K562 (cell line): ENCODE measurements at regions not wholly inside any gene's neighbourhood (a gene's known extent, or its start where the extent isn't known, plus 50 kb on each side); places are given as distances from the start of the nearest gene placed in this dataset.

Source experiments
- ATAC-seq: fragments of 200-7000 bp; cut with Tn5 transposase; 3 replicates; pipeline ENCODE4 v1.9.1; 2020; ENCODE audit warnings: moderate library complexity
- BruUV-seq: library from RNA; stranded (reverse); fragments of 400-500 nt; replicated peaks from 2 replicates; lab custom pipeline; 2021; lab: Mats Ljungman, UMichigan
- CTCF ChIA-PET: fragments of 300-600 bp; formaldehyde crosslinking; extraction: SDS; loops from one replicate; lab custom pipeline; 2021; ENCODE audit warnings: low intra/inter-chr PET ratio; lab: Yijun Ruan, JAX
- POLR2A ChIA-PET: fragments of 300-600, 350-650 bp; sonication (Branson Sonifier 250); formaldehyde crosslinking; extraction: SDS; loops from one replicate; lab custom pipeline; 2021; ENCODE audit warnings: antibody characterized with exemption, inconsistent platforms; lab: Yijun Ruan, JAX
- DNase-seq, 4 experiments: peaks; one replicate each; pipeline versions ENCODE4 v3.0.0 to v3.0.0-alpha.2; 2011 to 2018; ENCODE audit warnings: low spot score in 3 of 4, mixed read lengths in 3 of 4; ENCODE audit errors: extremely low read depth in 1 of 4
- FAIRE-seq: peaks from 2 replicates; lab custom pipeline; 2011; peaks lifted over from hg19 to GRCh38; lab: Jason Lieb, UNC
- H2AFZ ChIP-seq: 2 replicates; pipeline ENCODE4 v1.6.0; 2011; ENCODE audit warnings: low read depth, low read length, control low read depth, inconsistent platforms
- H3K27ac ChIP-seq: fragments of 200-600 bp; 3 replicates; pipeline ENCODE4 v1.8.0; 2011; ENCODE audit warnings: low read depth, mild to moderate bottlenecking, control low read depth, inconsistent platforms, low read length, moderate library complexity, mixed read lengths; ENCODE audit errors: extremely low read depth
- H3K27me3 ChIP-seq, 2 experiments: fragments of 300-600 bp in 1 of 2; 2 replicates in 1 of 2; 3 replicates in 1 of 2; pipeline versions ENCODE4 v1.6.0 to v1.8.0; 2011; ENCODE audit warnings: inconsistent platforms in 2 of 2, low read length in 2 of 2, mild to moderate bottlenecking in 1 of 2, mixed read lengths in 1 of 2, moderate library complexity in 1 of 2; ENCODE audit not compliant: control insufficient read depth in 2 of 2, insufficient read depth in 2 of 2
- H3K36me3 ChIP-seq: fragments of 300-600 bp; 3 replicates; pipeline ENCODE4 v1.8.0; 2011; ENCODE audit warnings: mild to moderate bottlenecking, low read length, inconsistent platforms; ENCODE audit not compliant: control insufficient read depth, insufficient read depth
- H3K4me1 ChIP-seq, 2 experiments: fragments of 200-600 bp in 1 of 2; replicated peaks in 1 of 2; 2 replicates in 1 of 2; 3 replicates in 1 of 2; pipeline versions ENCODE4 v1.5.1 to v1.8.0; 2011; ENCODE audit warnings: inconsistent platforms in 2 of 2, low read length in 2 of 2, mild to moderate bottlenecking in 1 of 2, mixed read lengths in 1 of 2, moderate library complexity in 1 of 2; ENCODE audit not compliant: control insufficient read depth in 2 of 2, insufficient read depth in 2 of 2
- H3K4me2 ChIP-seq: 2 replicates; pipeline ENCODE4 v1.6.1; 2011; ENCODE audit warnings: low read length, control low read depth, inconsistent platforms, mixed read lengths; ENCODE audit not compliant: insufficient read depth
- H3K4me3 ChIP-seq: fragments of 200-600 bp; sonication (generic), shearing (Covaris generic); 2 replicates; pipeline ENCODE4 v1.5.1; 2016; ENCODE audit warnings: control low read depth, inconsistent platforms
- H3K79me2 ChIP-seq: fragments of 200-600 bp; 3 replicates; pipeline ENCODE4 v1.8.0; 2011; ENCODE audit warnings: low read length, inconsistent platforms; ENCODE audit not compliant: control insufficient read depth, insufficient read depth
- H3K9ac ChIP-seq, 2 experiments: 2 replicates each; pipeline versions ENCODE4 v1.6.0 to v1.6.1; 2011; ENCODE audit warnings: low read depth in 2 of 2, low read length in 2 of 2, control low read depth in 1 of 2, inconsistent platforms in 1 of 2, mild to moderate bottlenecking in 1 of 2, mixed read lengths in 1 of 2; ENCODE audit not compliant: insufficient read depth in 1 of 2
- H3K9me1 ChIP-seq: one replicate; pipeline ENCODE4 v1.6.0; 2011; ENCODE audit warnings: inconsistent platforms, mild to moderate bottlenecking, low read length, moderate library complexity; ENCODE audit not compliant: control insufficient read depth, insufficient read depth
- H3K9me3 ChIP-seq: replicated peaks from 2 replicates; pipeline ENCODE4 v1.5.1; 2011; ENCODE audit warnings: low read depth, low read length, inconsistent platforms; ENCODE audit not compliant: control insufficient read depth, insufficient read depth
- H4K20me1 ChIP-seq: replicated peaks from 2 replicates; pipeline ENCODE4 v1.6.1; 2011; ENCODE audit warnings: low read length, inconsistent platforms, mixed read lengths; ENCODE audit not compliant: control insufficient read depth, insufficient read depth
- CXXC5 ChIP-seq: fragments of 250-450 bp; sonication (Bioruptor Pico); IDR thresholded peaks from 2 replicates; pipeline ENCODE4 v1.8.0; 2022; ENCODE audit warnings: inconsistent platforms, mild to moderate bottlenecking, moderate library complexity
- GATAD2B ChIP-seq: fragments of 450-650 bp; IDR thresholded peaks from 2 replicates; pipeline ENCODE4 v1.6.1; 2017; ENCODE audit warnings: mild to moderate bottlenecking, borderline replicate concordance
- HMGN3 ChIP-seq: IDR thresholded peaks from 2 replicates; pipeline ENCODE4 v1.6.1; 2011; ENCODE audit warnings: borderline replicate concordance, low read depth, mild to moderate bottlenecking, mixed read lengths, low read length; ENCODE audit not compliant: insufficient read length; ENCODE audit errors: extremely low read depth
- MAFG ChIP-seq: fragments of 450-650 bp; conservative IDR thresholded peaks from 2 replicates; pipeline ENCODE4 v1.6.1; 2016; ENCODE audit warnings: missing genetic modification characterization, missing compliant biosample characterization
- MLX ChIP-seq, 2 experiments: fragments of 450-650 bp in 1 of 2; sonication (generic) in 1 of 2; formaldehyde crosslinking; conservative IDR thresholded peaks; 2 replicates each; pipeline versions ENCODE4 v1.4.0 to v1.8.1; 2020 to 2022; ENCODE audit warnings: mild to moderate bottlenecking in 1 of 2, missing genetic modification reagents in 1 of 2
- PHB ChIP-seq: fragments of 250-450 bp; sonication (Bioruptor Pico); IDR thresholded peaks from 2 replicates; pipeline ENCODE4 v1.5.0; 2021
- ZNF316 ChIP-seq: fragments of 450-650 bp; IDR thresholded peaks from 2 replicates; pipeline ENCODE4 v1.6.1; 2016
- WGBS: fragments of 100-300 bp; shearing (Covaris generic); methylation state at CpG from one replicate; pipeline ENCODE4 v1.1.6; 2016; ENCODE audit warnings: low coverage, mixed read lengths; ENCODE audit not compliant: insufficient coverage; ENCODE audit errors: missing lambda C conversion rate; 5-methylcytosine and 5-hydroxymethylcytosine counted together
- in situ Hi-C: fragments of 300-500 bp; cut with MboI; formaldehyde crosslinking; loops from 4 replicates; pipeline ENCODE4 v1.15.0; 2018; ENCODE audit warnings: inconsistent platforms, mixed read lengths
- intact Hi-C: fragments of 100-400 bp; cut with micrococcal nuclease; formaldehyde crosslinking; loops from 2 replicates; pipeline ENCODE4 v1.14.2; 2022
- TF ChIP-seq, protein P1 (sequence below): fragments of 250-450 bp; sonication (Bioruptor Pico); IDR thresholded peaks from 2 replicates; pipeline ENCODE4 v1.8.0; 2022; ENCODE audit warnings: moderate library complexity, mild to moderate bottlenecking, inconsistent platforms
- TF ChIP-seq, protein P2 (sequence below): IDR thresholded peaks from 2 replicates; pipeline ENCODE4 v1.6.1; 2011; ENCODE audit warnings: borderline replicate concordance, low read depth, mild to moderate bottlenecking, moderate library complexity, low read length; ENCODE audit not compliant: insufficient read depth, poor library complexity, severe bottlenecking
- TF ChIP-seq, protein P3 (sequence below): sonication (generic); formaldehyde crosslinking; IDR thresholded peaks from 2 replicates; pipeline ENCODE4 v1.8.0; 2022; ENCODE audit warnings: mild to moderate bottlenecking, missing genetic modification reagents

- no peak overlapping the region for H3K4me3 ChIP-seq
- H2AFZ ChIP-seq: no peak overlapping the region
- TF ChIP-seq, protein P1, sequence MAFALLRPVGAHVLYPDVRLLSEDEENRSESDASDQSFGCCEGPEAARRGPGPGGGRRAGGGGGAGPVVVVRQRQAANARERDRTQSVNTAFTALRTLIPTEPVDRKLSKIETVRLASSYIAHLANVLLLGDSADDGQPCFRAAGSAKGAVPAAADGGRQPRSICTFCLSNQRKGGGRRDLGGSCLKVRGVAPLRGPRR (CRISPR knock-in tag): no peak
- no peak for TF ChIP-seq MLX (CRISPR knock-in tag; conservative IDR thresholded peaks at IDR 0.05)
- TF ChIP-seq HMGN3: no peak
- no peak for TF ChIP-seq GATAD2B
- TF ChIP-seq, protein P2, sequence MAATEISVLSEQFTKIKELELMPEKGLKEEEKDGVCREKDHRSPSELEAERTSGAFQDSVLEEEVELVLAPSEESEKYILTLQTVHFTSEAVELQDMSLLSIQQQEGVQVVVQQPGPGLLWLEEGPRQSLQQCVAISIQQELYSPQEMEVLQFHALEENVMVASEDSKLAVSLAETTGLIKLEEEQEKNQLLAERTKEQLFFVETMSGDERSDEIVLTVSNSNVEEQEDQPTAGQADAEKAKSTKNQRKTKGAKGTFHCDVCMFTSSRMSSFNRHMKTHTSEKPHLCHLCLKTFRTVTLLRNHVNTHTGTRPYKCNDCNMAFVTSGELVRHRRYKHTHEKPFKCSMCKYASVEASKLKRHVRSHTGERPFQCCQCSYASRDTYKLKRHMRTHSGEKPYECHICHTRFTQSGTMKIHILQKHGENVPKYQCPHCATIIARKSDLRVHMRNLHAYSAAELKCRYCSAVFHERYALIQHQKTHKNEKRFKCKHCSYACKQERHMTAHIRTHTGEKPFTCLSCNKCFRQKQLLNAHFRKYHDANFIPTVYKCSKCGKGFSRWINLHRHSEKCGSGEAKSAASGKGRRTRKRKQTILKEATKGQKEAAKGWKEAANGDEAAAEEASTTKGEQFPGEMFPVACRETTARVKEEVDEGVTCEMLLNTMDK: no peak
- no peak for TF ChIP-seq MAFG (tag)
- TF ChIP-seq ZNF316: no peak
- no peak for TF ChIP-seq CXXC5 (CRISPR knock-in tag)
- no peak for TF ChIP-seq PHB (CRISPR knock-in tag)
- TF ChIP-seq, protein P3, sequence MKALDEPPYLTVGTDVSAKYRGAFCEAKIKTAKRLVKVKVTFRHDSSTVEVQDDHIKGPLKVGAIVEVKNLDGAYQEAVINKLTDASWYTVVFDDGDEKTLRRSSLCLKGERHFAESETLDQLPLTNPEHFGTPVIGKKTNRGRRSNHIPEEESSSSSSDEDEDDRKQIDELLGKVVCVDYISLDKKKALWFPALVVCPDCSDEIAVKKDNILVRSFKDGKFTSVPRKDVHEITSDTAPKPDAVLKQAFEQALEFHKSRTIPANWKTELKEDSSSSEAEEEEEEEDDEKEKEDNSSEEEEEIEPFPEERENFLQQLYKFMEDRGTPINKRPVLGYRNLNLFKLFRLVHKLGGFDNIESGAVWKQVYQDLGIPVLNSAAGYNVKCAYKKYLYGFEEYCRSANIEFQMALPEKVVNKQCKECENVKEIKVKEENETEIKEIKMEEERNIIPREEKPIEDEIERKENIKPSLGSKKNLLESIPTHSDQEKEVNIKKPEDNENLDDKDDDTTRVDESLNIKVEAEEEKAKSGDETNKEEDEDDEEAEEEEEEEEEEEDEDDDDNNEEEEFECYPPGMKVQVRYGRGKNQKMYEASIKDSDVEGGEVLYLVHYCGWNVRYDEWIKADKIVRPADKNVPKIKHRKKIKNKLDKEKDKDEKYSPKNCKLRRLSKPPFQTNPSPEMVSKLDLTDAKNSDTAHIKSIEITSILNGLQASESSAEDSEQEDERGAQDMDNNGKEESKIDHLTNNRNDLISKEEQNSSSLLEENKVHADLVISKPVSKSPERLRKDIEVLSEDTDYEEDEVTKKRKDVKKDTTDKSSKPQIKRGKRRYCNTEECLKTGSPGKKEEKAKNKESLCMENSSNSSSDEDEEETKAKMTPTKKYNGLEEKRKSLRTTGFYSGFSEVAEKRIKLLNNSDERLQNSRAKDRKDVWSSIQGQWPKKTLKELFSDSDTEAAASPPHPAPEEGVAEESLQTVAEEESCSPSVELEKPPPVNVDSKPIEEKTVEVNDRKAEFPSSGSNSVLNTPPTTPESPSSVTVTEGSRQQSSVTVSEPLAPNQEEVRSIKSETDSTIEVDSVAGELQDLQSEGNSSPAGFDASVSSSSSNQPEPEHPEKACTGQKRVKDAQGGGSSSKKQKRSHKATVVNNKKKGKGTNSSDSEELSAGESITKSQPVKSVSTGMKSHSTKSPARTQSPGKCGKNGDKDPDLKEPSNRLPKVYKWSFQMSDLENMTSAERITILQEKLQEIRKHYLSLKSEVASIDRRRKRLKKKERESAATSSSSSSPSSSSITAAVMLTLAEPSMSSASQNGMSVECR: no peak
- no TSS peak for BruUV-seq
- no peak overlapping the region for H3K9ac ChIP-seq
- no peak overlapping the region for H3K27ac ChIP-seq
- ChIA-PET POLR2A (no interaction called here), CTCF (no interaction called here)
- ATAC-seq: no peak
- H4K20me1 ChIP-seq: no peaks in the 10 kb centered on the region
- in situ Hi-C loops: no loop called here
- no peaks in the 10 kb centered on the region for H3K36me3 ChIP-seq
- WGBS: 0% methylated on average over 1 of the region's 1 CpG
- H3K79me2 ChIP-seq: no peaks in the 10 kb centered on the region
- peaks cover 0 to 7% of the 10 kb centered on the region in 2 experiments; a peak in 2 of 5 replicates for H3K27me3 ChIP-seq
- no peaks in the 10 kb centered on the region for H3K9me1 ChIP-seq
- no peak for DNase-seq
- FAIRE-seq: no peak
- intact Hi-C loops: no loop called here
- H3K9me3 ChIP-seq: no peaks in the 10 kb centered on the region
- H3K4me1 ChIP-seq: peaks cover 3 to 6% of the 10 kb centered on the region in 2 experiments; a peak in 2 of 5 replicates
- H3K4me2 ChIP-seq: no peak overlapping the region
Measured at GRCh38 chr10:93219347-93219746, 145.7 kb downstream of the CYP26A1 start.
